ENCODE measurements at regions not wholly inside any gene's neighbourhood (a gene's known extent, or its start where the extent isn't known, plus 50 kb on each side); places are given as distances from the start of the nearest gene placed in this dataset.

DNA sequence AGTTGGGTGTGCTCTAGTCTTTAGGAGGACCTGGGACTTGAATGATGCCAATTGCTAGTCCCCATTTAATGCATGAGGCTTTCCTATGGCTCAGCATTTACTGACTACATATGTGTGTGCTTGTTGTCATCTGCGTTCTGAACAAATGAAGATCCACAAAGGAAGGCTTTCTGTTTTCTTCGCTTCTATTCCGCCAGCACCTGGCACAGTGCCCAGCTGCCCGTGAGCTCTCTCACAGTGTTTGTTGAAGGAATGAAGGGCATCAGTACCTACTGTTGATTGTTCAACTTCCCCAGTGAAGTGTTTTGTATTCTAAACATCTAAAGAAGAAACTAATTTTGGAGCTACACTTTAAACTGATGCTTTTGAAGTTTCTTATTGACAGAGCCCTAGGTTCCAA, 122.4 kb upstream of the LINC00305 start:
- H3K9me3 ChIP-seq (ENCODE audit: control insufficient read depth in 2 of 2, insufficient read depth in 1 of 2, low read depth in 1 of 2, low read length in 1 of 2) = peaks cover 0 to 5% of the 10 kb centered on the region in 2 donors
- no peak overlapping the region for H3K27ac ChIP-seq (ENCODE audit: low read depth in 2 of 2, low read length in 1 of 2)
- no peaks in the 10 kb centered on the region for H3K27me3 ChIP-seq (ENCODE audit: control insufficient read depth in 1 of 2, insufficient read depth in 2 of 2, low read length in 2 of 2)
- H3K36me3 ChIP-seq (ENCODE audit: control insufficient read depth in 2 of 2, insufficient read depth in 2 of 2, low read length in 1 of 2) = no peaks in the 10 kb centered on the region
- H3K4me1 ChIP-seq (ENCODE audit: control insufficient read depth in 2 of 2, insufficient read depth in 2 of 2, low read length in 1 of 2) = no peaks in the 10 kb centered on the region
- WGBS, 2 donors = 35 to 37% methylated on average over 4 of the region's 4 CpGs
- no peak overlapping the region for H3K4me3 ChIP-seq (ENCODE audit: low read depth in 1 of 2, low read length in 2 of 2)

DNA sequence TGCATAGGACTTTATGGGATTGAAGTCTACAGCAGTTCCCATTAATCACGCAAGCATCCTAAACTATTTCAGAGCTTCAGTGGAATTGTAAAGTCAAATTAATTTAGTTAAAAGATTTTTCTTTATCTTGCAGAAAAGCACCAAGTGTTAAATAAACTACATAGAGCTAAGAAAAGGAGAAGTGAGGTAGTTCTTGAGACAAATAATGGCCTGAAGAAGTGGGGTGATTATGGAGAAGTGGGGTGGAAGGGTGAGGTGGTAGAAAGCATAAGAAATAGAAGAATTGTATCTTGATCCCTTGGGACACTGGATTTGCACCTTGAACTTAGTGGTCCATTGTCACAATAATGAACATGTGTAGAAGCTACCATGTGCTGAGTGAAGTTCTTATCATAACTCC, 121.7 kb upstream of the LINC00305 start:
- Histone ChIP-seq H3K9me3 (ENCODE audit: control insufficient read depth in 2 of 2, insufficient read depth in 1 of 2, low read depth in 1 of 2, low read length in 1 of 2) (peaks cover 0 to 5% of the 10 kb centered on the region in 2 donors), H3K36me3 (ENCODE audit: control insufficient read depth in 2 of 2, insufficient read depth in 2 of 2, low read length in 1 of 2) (no peaks in the 10 kb centered on the region), H3K27ac (ENCODE audit: low read depth in 2 of 2, low read length in 1 of 2) (no peak overlapping the region), H3K4me3 (ENCODE audit: low read depth in 1 of 2, low read length in 2 of 2) (no peak overlapping the region), H3K4me1 (ENCODE audit: control insufficient read depth in 2 of 2, insufficient read depth in 2 of 2, low read length in 1 of 2) (no peaks in the 10 kb centered on the region), H3K27me3 (ENCODE audit: control insufficient read depth in 1 of 2, insufficient read depth in 2 of 2, low read length in 2 of 2) (no peaks in the 10 kb centered on the region)
- 93% methylated on average over 1 of the region's 1 CpG for WGBS, 2 donors

DNA sequence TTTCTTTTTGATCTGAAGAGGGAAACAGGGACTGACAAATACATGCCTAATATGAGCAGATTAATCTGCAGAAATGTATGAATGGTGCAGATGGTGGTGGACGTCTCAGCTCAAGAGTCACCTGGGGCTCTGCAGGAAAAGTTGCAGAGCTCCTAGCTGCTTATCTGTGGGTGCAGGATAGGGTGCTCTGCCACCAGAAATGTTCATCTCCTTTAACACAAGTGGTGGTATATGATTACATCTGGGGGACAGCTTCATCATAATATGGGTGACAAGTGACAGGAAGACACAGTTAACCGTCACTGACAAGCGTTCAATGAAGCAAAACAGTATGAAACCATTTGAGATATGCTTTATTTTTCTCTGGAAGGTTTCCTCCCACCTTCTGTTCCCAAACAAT, 121.2 kb upstream of the LINC00305 start:
- H3K4me1 ChIP-seq (ENCODE audit: control insufficient read depth in 2 of 2, insufficient read depth in 2 of 2, low read length in 1 of 2) = no peaks in the 10 kb centered on the region
- 79 to 82% methylated on average over 3 of the region's 3 CpGs for WGBS, 2 donors

DNA sequence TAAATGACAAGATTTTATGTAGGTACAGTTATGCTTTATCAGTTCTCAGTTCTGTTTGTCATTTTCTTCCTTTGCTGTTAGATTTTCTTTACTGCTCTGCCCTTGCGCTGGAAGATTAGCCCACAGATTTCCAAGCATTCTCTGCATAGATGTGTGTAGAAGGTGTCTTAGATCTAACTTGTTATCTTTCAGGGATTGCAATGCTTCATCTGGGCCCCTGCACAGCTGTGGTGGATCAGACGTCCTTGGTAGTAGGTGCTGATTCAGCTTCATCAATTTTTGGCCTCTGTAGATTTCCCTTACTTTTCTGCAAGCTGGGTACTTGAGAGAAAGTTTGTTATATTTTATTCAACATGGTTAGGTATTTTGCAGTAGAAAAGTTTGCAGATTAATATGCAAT, 115.3 kb upstream of the LINC00305 start:
- Histone ChIP-seq H3K36me3 (ENCODE audit: control insufficient read depth in 2 of 2, insufficient read depth in 2 of 2, low read length in 1 of 2) (no peaks in the 10 kb centered on the region), H3K27ac (ENCODE audit: low read depth in 2 of 2, low read length in 1 of 2) (no peak overlapping the region), H3K4me1 (ENCODE audit: control insufficient read depth in 2 of 2, insufficient read depth in 2 of 2, low read length in 1 of 2) (no peaks in the 10 kb centered on the region), H3K27me3 (ENCODE audit: control insufficient read depth in 1 of 2, insufficient read depth in 2 of 2, low read length in 2 of 2) (no peaks in the 10 kb centered on the region), H3K4me3 (ENCODE audit: low read depth in 1 of 2, low read length in 2 of 2) (no peak overlapping the region), H3K9me3 (ENCODE audit: control insufficient read depth in 2 of 2, insufficient read depth in 1 of 2, low read depth in 1 of 2, low read length in 1 of 2) (no peaks in the 10 kb centered on the region)
- 61 to 66% methylated on average over 2 of the region's 2 CpGs for WGBS, 2 donors

More for the DNA sequence above, 121.2 kb upstream of the LINC00305 start:
- Histone ChIP-seq H3K27me3 (ENCODE audit: control insufficient read depth in 1 of 2, insufficient read depth in 2 of 2, low read length in 2 of 2) (no peaks in the 10 kb centered on the region), H3K4me3 (ENCODE audit: low read depth in 1 of 2, low read length in 2 of 2) (no peak overlapping the region), H3K36me3 (ENCODE audit: control insufficient read depth in 2 of 2, insufficient read depth in 2 of 2, low read length in 1 of 2) (no peaks in the 10 kb centered on the region), H3K27ac (ENCODE audit: low read depth in 2 of 2, low read length in 1 of 2) (no peak overlapping the region), H3K9me3 (ENCODE audit: control insufficient read depth in 2 of 2, insufficient read depth in 1 of 2, low read depth in 1 of 2, low read length in 1 of 2) (peaks cover 0 to 5% of the 10 kb centered on the region in 2 donors)

DNA sequence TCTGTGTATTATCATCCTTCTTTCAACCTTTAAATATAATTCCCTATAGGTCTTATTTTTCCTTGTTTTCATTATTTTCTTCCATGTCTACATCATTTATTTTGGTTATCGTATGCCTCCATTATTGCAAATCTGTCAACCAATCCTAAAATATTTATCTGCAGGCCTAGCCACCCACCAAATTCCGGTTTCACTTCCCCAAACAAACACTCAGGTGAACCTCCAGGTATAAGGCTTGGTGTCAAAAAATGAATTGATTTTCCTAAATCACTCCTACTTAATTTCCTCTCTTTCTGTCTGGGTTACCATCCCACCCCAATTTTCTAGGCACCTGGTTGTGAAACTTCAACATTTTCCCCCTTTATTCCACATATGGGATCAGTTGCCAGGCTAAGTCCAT, 111.9 kb upstream of the LINC00305 start:
- no peaks in the 10 kb centered on the region for H3K27me3 ChIP-seq (ENCODE audit: control insufficient read depth in 1 of 2, insufficient read depth in 2 of 2, low read length in 2 of 2)
- H3K4me3 ChIP-seq (ENCODE audit: low read depth in 1 of 2, low read length in 2 of 2) = no peak overlapping the region
- no peaks in the 10 kb centered on the region for H3K36me3 ChIP-seq (ENCODE audit: control insufficient read depth in 2 of 2, insufficient read depth in 2 of 2, low read length in 1 of 2)
- H3K9me3 ChIP-seq (ENCODE audit: control insufficient read depth in 2 of 2, insufficient read depth in 1 of 2, low read depth in 1 of 2, low read length in 1 of 2) = peaks cover 0 to 3% of the 10 kb centered on the region in 2 donors
- H3K27ac ChIP-seq (ENCODE audit: low read depth in 2 of 2, low read length in 1 of 2) = no peak overlapping the region
- 69 to 82% methylated on average over 2 of the region's 2 CpGs for WGBS, 2 donors
- no peaks in the 10 kb centered on the region for H3K4me1 ChIP-seq (ENCODE audit: control insufficient read depth in 2 of 2, insufficient read depth in 2 of 2, low read length in 1 of 2)

DNA sequence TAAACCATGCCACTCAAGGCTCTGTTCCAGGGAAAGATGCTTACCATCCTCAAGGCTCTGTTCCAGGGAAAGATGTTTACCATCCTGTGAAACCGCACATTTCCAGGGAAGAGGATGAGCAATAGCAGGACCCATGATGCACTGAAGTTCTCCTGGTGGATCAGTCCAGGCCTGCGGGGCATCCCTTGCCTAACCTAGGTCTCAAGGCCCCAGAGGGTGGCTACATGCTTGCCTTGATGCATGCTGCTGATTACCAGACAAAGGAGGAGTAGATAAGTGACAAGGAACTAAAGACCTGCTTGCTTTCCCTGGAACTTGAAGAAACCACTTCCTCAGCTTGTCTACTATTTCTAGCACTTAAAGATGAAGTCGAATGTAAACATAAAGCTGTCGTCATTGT, 111.0 kb upstream of the LINC00305 start:
- no peaks in the 10 kb centered on the region for H3K27me3 ChIP-seq (ENCODE audit: control insufficient read depth in 1 of 2, insufficient read depth in 2 of 2, low read length in 2 of 2)
- no peak overlapping the region for H3K4me3 ChIP-seq (ENCODE audit: low read depth in 1 of 2, low read length in 2 of 2)
- no peaks in the 10 kb centered on the region for H3K4me1 ChIP-seq (ENCODE audit: control insufficient read depth in 2 of 2, insufficient read depth in 2 of 2, low read length in 1 of 2)
- H3K27ac ChIP-seq (ENCODE audit: low read depth in 2 of 2, low read length in 1 of 2) = no peak overlapping the region
- H3K9me3 ChIP-seq (ENCODE audit: control insufficient read depth in 2 of 2, insufficient read depth in 1 of 2, low read depth in 1 of 2, low read length in 1 of 2) = peaks cover 0 to 3% of the 10 kb centered on the region in 2 donors
- 65 to 68% methylated on average over 4 of the region's 4 CpGs for WGBS, 2 donors
- no peaks in the 10 kb centered on the region for H3K36me3 ChIP-seq (ENCODE audit: control insufficient read depth in 2 of 2, insufficient read depth in 2 of 2, low read length in 1 of 2)

DNA sequence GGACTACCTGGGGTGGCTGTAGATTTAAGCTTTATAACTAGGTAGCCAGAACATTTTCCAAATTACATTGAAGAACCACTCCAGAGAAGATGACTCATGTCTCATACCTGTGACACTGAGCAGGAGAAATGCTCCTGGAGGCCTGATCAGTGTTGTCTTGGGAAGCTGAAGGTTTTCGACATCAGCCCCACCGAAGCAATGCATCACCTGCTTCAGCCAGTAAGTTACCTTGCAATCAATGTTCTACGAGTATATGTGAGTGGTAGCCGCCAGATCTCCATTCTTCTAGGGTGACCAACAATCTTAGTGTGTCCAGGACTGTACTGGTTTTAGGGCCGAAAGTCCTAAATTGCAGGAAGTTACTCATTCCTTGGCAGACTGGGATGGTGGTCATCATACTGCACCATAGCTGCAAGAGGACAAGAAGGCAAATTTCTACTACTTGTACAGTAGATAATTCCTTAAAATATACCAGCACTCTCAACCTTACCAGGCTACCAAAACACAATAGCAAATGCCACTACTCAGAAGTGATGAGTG, 109.3 kb upstream of the LINC00305 start:
- no peak overlapping the region for H3K4me3 ChIP-seq (ENCODE audit: low read depth in 1 of 2, low read length in 2 of 2)
- no peaks in the 10 kb centered on the region for H3K36me3 ChIP-seq (ENCODE audit: control insufficient read depth in 2 of 2, insufficient read depth in 2 of 2, low read length in 1 of 2)
- no peak overlapping the region for H3K27ac ChIP-seq (ENCODE audit: low read depth in 2 of 2, low read length in 1 of 2)
- WGBS, 2 donors = 82 to 91% methylated on average over 5 of the region's 5 CpGs
- H3K4me1 ChIP-seq (ENCODE audit: control insufficient read depth in 2 of 2, insufficient read depth in 2 of 2, low read length in 1 of 2) = no peaks in the 10 kb centered on the region
- H3K27me3 ChIP-seq (ENCODE audit: control insufficient read depth in 1 of 2, insufficient read depth in 2 of 2, low read length in 2 of 2) = no peaks in the 10 kb centered on the region
- H3K9me3 ChIP-seq (ENCODE audit: control insufficient read depth in 2 of 2, insufficient read depth in 1 of 2, low read depth in 1 of 2, low read length in 1 of 2) = peaks cover 0 to 3% of the 10 kb centered on the region in 2 donors

DNA sequence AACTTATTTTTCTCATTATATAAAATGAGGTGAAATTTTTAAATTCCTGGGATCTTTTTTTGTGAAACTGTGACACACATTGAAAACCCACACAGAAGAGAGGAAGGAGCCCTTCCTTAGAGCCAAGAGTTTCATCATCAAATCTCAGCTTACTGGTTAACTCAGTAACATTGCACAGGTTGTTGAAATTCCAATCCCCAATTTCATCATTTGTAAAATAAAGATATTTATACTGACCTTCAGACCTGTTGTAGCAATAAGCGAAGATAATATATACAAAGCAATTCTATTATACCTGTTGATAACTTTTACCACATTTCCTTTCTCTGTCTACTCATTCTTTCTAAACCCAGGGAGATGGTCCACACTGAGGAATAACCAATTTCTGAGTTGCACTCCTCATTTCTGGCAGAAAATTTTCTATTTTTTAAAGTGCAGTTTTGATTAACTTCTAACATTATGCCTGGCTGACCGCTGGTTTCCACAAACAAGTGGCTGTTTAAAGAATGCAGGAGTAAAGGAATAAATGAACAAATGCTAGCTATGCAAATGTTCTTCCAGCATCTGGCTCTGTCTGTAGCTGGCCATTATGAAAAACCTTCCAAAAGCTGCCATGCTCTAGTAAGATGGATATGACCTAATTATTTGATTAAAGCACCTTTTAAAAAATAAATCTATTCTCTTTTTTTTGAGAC, 105.7 kb upstream of the LINC00305 start:
- Histone ChIP-seq H3K27me3 (ENCODE audit: control insufficient read depth in 1 of 2, insufficient read depth in 2 of 2, low read length in 2 of 2) (no peaks in the 10 kb centered on the region), H3K4me3 (ENCODE audit: low read depth in 1 of 2, low read length in 2 of 2) (no peak overlapping the region), H3K4me1 (ENCODE audit: control insufficient read depth in 2 of 2, insufficient read depth in 2 of 2, low read length in 1 of 2) (no peaks in the 10 kb centered on the region), H3K36me3 (ENCODE audit: control insufficient read depth in 2 of 2, insufficient read depth in 2 of 2, low read length in 1 of 2) (no peaks in the 10 kb centered on the region), H3K9me3 (ENCODE audit: control insufficient read depth in 2 of 2, insufficient read depth in 1 of 2, low read depth in 1 of 2, low read length in 1 of 2) (peaks cover 0 to 3% of the 10 kb centered on the region in 2 donors), H3K27ac (ENCODE audit: low read depth in 2 of 2, low read length in 1 of 2) (no peak overlapping the region)
- 76 to 80% methylated on average over 2 of the region's 2 CpGs for WGBS, 2 donors

DNA sequence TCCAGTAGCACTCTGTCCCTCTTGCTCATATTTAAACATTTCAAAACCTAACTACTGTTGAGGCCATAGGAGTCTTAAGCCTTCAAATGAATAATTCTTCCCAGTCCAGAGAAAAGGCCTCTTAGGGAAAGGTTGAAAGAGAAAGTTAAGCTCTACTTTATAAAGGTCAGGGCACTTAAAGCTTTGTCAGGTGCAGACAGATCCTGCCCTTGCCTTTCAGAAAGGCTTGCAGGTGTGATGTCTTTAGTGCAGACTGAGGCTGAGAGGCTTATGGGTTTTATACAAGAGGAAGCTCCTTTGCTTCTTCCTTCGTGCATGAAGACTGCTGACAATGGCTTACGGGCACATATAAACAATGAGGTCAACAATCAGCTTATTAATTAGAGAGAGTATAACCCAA, 105.0 kb upstream of the LINC00305 start:
- Histone ChIP-seq H3K4me3 (ENCODE audit: low read depth in 1 of 2, low read length in 2 of 2) (no peak overlapping the region), H3K36me3 (ENCODE audit: control insufficient read depth in 2 of 2, insufficient read depth in 2 of 2, low read length in 1 of 2) (no peaks in the 10 kb centered on the region), H3K4me1 (ENCODE audit: control insufficient read depth in 2 of 2, insufficient read depth in 2 of 2, low read length in 1 of 2) (no peaks in the 10 kb centered on the region), H3K27ac (ENCODE audit: low read depth in 2 of 2, low read length in 1 of 2) (no peak overlapping the region), H3K9me3 (ENCODE audit: control insufficient read depth in 2 of 2, insufficient read depth in 1 of 2, low read depth in 1 of 2, low read length in 1 of 2) (peaks cover 0 to 3% of the 10 kb centered on the region in 2 donors), H3K27me3 (ENCODE audit: control insufficient read depth in 1 of 2, insufficient read depth in 2 of 2, low read length in 2 of 2) (no peaks in the 10 kb centered on the region)
- WGBS, 2 donors = 76 to 83% methylated on average over 2 of the region's 2 CpGs

DNA sequence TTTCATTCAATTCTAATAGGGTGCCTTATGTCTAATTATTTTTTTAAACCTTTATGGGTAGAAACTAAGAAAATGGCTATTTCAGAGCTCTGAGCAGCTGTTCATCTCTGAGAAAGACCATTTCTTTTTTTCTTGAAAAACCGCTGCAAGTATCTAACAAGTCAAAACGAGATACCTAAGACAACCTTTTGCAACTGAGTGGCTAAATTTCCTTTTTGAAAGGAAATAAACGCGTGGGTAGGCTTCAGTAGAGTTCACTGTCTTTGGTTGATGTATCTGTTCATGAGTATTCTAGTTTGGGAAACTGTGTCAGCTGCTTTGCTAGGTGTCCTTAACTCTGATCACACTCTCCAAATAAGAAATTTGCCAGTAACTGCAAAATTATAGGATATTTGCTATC, 104.3 kb upstream of the LINC00305 start:
- Histone ChIP-seq H3K4me1 (ENCODE audit: control insufficient read depth in 2 of 2, insufficient read depth in 2 of 2, low read length in 1 of 2) (no peaks in the 10 kb centered on the region), H3K9me3 (ENCODE audit: control insufficient read depth in 2 of 2, insufficient read depth in 1 of 2, low read depth in 1 of 2, low read length in 1 of 2) (peaks cover 0 to 2% of the 10 kb centered on the region in 2 donors), H3K4me3 (ENCODE audit: low read depth in 1 of 2, low read length in 2 of 2) (no peak overlapping the region), H3K27ac (ENCODE audit: low read depth in 2 of 2, low read length in 1 of 2) (no peak overlapping the region), H3K36me3 (ENCODE audit: control insufficient read depth in 2 of 2, insufficient read depth in 2 of 2, low read length in 1 of 2) (no peaks in the 10 kb centered on the region), H3K27me3 (ENCODE audit: control insufficient read depth in 1 of 2, insufficient read depth in 2 of 2, low read length in 2 of 2) (no peaks in the 10 kb centered on the region)
- 80 to 88% methylated on average over 4 of the region's 4 CpGs for WGBS, 2 donors

Measured in esophagus (tissue), 2 donors.